GM12878 (cell line): ENCODE measurements at regions not wholly inside any gene's neighbourhood (a gene's known extent, or its start where the extent isn't known, plus 50 kb on each side); places are given as distances from the start of the nearest gene placed in this dataset.

Source experiments
- ATAC-seq: fragments of 200-7000 bp; cut with Tn5 transposase; 3 replicates; pipeline ENCODE4 v1.9.1; 2020; ENCODE audit warnings: mild to moderate bottlenecking, moderate library complexity
- BruUV-seq: library from RNA; stranded (reverse); fragments of 400-500 nt; replicated peaks from 2 replicates; lab custom pipeline; 2021; lab: Mats Ljungman, UMichigan
- CTCF ChIA-PET: fragments of 300-600 bp; sonication (Branson Sonifier 250); formaldehyde crosslinking; extraction: SDS; loops from one replicate; lab custom pipeline; 2021; ENCODE audit warnings: inconsistent platforms; lab: Yijun Ruan, JAX
- POLR2A ChIA-PET: fragments of 350-600 bp; formaldehyde crosslinking; extraction: SDS; loops from one replicate; lab custom pipeline; 2021; ENCODE audit warnings: inconsistent platforms; lab: Charles Lee
- RAD21 ChIA-PET: fragments of 300-600 bp; sonication (Branson Sonifier 250); formaldehyde crosslinking; loops from one replicate; lab custom pipeline; 2023; ENCODE audit warnings: antibody characterized with exemption; ENCODE audit not compliant: unreplicated experiment; lab: Charles Lee
- SMC1A ChIA-PET: fragments of 300-600 bp; sonication (Branson Sonifier 250); formaldehyde crosslinking; loops from one replicate; lab custom pipeline; 2023; ENCODE audit not compliant: unreplicated experiment, uncharacterized antibody; lab: Charles Lee
- DNase-seq: peaks from one replicate; pipeline ENCODE4 v3.0.0-alpha.2; 2011; ENCODE audit warnings: low read depth, low spot score
- FAIRE-seq: peaks from 3 replicates; lab custom pipeline; 2011; peaks lifted over from hg19 to GRCh38; lab: Jason Lieb, UNC
- H2AFZ ChIP-seq: 2 replicates; pipeline ENCODE4 v1.6.0; 2011; ENCODE audit warnings: low read depth, low read length, control low read depth; ENCODE audit not compliant: control insufficient read depth
- H3K27ac ChIP-seq: 2 replicates; pipeline ENCODE4 v1.5.1; 2011; ENCODE audit warnings: control low read depth; ENCODE audit not compliant: control insufficient read depth, insufficient read depth
- H3K27me3 ChIP-seq, 2 experiments: replicated peaks in 1 of 2; 2 replicates each; pipeline versions ENCODE4 v1.6.0 to v1.6.1; 2011; ENCODE audit warnings: low read length in 1 of 2; ENCODE audit not compliant: control insufficient read depth in 2 of 2, insufficient read depth in 2 of 2
- H3K36me3 ChIP-seq, 2 experiments: 2 replicates each; pipeline ENCODE4 v1.5.1; 2011; ENCODE audit warnings: low read length in 1 of 2; ENCODE audit not compliant: control insufficient read depth in 2 of 2, insufficient read depth in 2 of 2
- H3K4me1 ChIP-seq: 2 replicates; pipeline ENCODE4 v1.6.1; 2011; ENCODE audit warnings: mild to moderate bottlenecking, low read length, moderate library complexity, mixed read lengths; ENCODE audit not compliant: control insufficient read depth, insufficient read depth
- H3K4me2 ChIP-seq: 2 replicates; pipeline ENCODE4 v1.6.0; 2011; ENCODE audit warnings: control low read depth; ENCODE audit not compliant: control insufficient read depth, insufficient read depth
- H3K4me3 ChIP-seq: fragments of 200-600 bp; sonication (generic); 2 replicates; pipeline ENCODE4 v1.5.1; 2016
- H3K79me2 ChIP-seq: 2 replicates; pipeline ENCODE4 v1.6.0; 2011; ENCODE audit warnings: low read length; ENCODE audit not compliant: control insufficient read depth, insufficient read depth
- H3K9ac ChIP-seq: 2 replicates; pipeline ENCODE4 v1.8.0; 2011; ENCODE audit warnings: low read length, control low read depth, mixed read lengths; ENCODE audit not compliant: control insufficient read depth, insufficient read depth
- H3K9me3 ChIP-seq: replicated peaks from 3 replicates; pipeline ENCODE4 v1.5.1; 2011; ENCODE audit warnings: mild to moderate bottlenecking, low read length; ENCODE audit not compliant: control insufficient read depth, insufficient read depth
- H4K20me1 ChIP-seq: 2 replicates; pipeline ENCODE4 v1.6.0; 2011; ENCODE audit not compliant: control insufficient read depth, insufficient read depth
- BCL11A ChIP-seq: IDR thresholded peaks from 2 replicates; pipeline ENCODE4 v1.6.1; 2011; ENCODE audit warnings: low read depth, low read length
- EED ChIP-seq: sonication (generic); IDR thresholded peaks from 2 replicates; pipeline ENCODE4 v1.6.1; 2016; ENCODE audit warnings: antibody characterized with exemption, low read depth
- ESRRA ChIP-seq: IDR thresholded peaks from 2 replicates; pipeline ENCODE4 v1.6.1; 2012; ENCODE audit warnings: mild to moderate bottlenecking, low read length, improper control_type of control experiment
- NR2F1 ChIP-seq: fragments of 450-650 bp; conservative IDR thresholded peaks from 2 replicates; pipeline ENCODE4 v1.6.1; 2017; ENCODE audit warnings: mild to moderate bottlenecking
- RELA ChIP-seq: fragments of 450-650 bp; IDR thresholded peaks from 2 replicates; pipeline ENCODE4 v1.8.0; 2014; ENCODE audit warnings: borderline replicate concordance; ENCODE audit not compliant: partially characterized antibody
- SMAD5 ChIP-seq: IDR thresholded peaks from 2 replicates; pipeline ENCODE4 v1.6.1; 2016; ENCODE audit warnings: antibody characterized with exemption, low read depth
- STAT3 ChIP-seq: IDR thresholded peaks from 2 replicates; pipeline ENCODE4 v1.6.1; 2011; ENCODE audit warnings: low read depth, low read length, improper control_type of control experiment
- YY1 ChIP-seq: IDR thresholded peaks from 2 replicates; pipeline ENCODE4 v1.6.1; 2011; ENCODE audit warnings: low read depth, mild to moderate bottlenecking, low read length
- in situ Hi-C: fragments of 300-500 bp; cut with MboI; formaldehyde crosslinking; loops from 9 replicates; pipeline ENCODE4 v1.14.3; 2018; ENCODE audit warnings: mixed read lengths
- intact Hi-C: fragments of 100-400 bp; cut with micrococcal nuclease; formaldehyde crosslinking; loops from one replicate; pipeline ENCODE4 v1.14.2; 2022; ENCODE audit not compliant: unreplicated experiment

DNA sequence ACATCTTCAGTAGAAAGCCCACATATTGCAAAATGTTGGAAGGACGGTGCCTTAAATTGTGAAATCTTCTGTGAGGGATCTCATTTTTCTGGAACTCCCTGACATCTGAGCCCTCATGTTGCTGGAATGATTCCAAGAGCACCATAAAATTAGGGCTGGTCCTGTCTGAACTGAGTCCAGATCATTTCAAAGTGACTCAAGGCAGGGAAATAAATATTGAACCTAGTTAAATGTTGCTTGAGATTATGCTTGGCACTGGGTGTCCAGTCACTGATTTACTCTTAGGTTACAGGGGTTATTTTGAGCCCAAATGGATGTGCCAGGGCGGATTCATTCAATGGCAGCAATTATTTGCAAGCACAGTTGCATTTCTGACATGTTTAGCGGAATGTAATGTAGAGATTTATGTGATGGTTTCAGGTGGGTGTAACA, 437.0 kb downstream of the PIK3R1 start (continued):
- TF ChIP-seq SMAD5 (no peak), BCL11A (no peak)

DNA sequence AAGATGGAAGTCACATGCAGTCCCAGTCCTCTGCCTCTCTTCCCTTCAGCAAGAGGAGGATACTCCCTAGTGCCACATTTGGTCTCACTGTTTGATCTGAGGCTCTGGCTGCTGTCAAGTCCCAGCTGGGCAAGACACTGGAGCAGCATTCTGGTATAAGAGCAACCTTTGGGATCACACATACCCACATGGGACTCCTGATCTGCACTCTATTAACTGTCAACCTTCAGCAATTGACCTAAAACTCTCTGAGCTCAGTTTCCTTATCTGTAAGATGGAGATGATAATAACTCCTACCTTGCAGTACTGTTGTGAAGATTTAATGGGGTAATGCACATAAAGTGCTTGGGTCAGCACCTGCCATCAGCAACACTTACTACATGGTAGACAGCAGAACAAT, 437.9 kb downstream of the PIK3R1 start:
- Histone ChIP-seq H3K36me3 (no peaks in the 10 kb centered on the region), H3K9me3 (no peaks in the 10 kb centered on the region; the same call in 2 of the 3 replicates), H3K27ac (no peak overlapping the region), H3K9ac (no peak overlapping the region), H4K20me1 (peaks cover 5% of the 10 kb centered on the region; the same call in 1 of the 2 replicates), H3K4me1 (no peaks in the 10 kb centered on the region), H2AFZ (no peak overlapping the region)
- no peak for FAIRE-seq
- DNase-seq: no peak
- intact Hi-C loops (no loop called here), in situ Hi-C loops (no loop called here)
- SMC1A ChIA-PET: no interaction called here
- CTCF ChIA-PET: no interaction called here
- TF ChIP-seq EED: no peak
- TF ChIP-seq ESRRA: no peak
- no peak for TF ChIP-seq NR2F1
- no peak for TF ChIP-seq STAT3
- no peak for TF ChIP-seq RELA
- TF ChIP-seq YY1: no peak
- TF ChIP-seq, all 136 proteins: peak for 0
- Histone ChIP-seq H3K4me3 (no peak overlapping the region), H3K79me2 (no peaks in the 10 kb centered on the region), H3K4me2 (no peak overlapping the region), H3K27me3 (peaks cover 0 to 3% of the 10 kb centered on the region in 2 experiments; a peak in 1 of 4 replicates)
- RAD21 ChIA-PET: no interaction called here
- POLR2A ChIA-PET: no interaction called here
- BruUV-seq: no TSS peak
- ATAC-seq: no peak
